Stimulated activated naive B cell treated with anti-CD40 and anti-IgM and Interleukin-4, amounts not matched to agents 10 μg/mL and 1 μg/mL and 100 μg/mL, for 72 hours (primary cell): ENCODE measurements at regions not wholly inside any gene's neighbourhood (a gene's known extent, or its start where the extent isn't known, plus 50 kb on each side); places are given as distances from the start of the nearest gene placed in this dataset.
"Not testable (repeated sequence)": the region's sequence is repeated elsewhere in the genome, so short reads cannot be mapped to it uniquely, and the experiment has no call there.

ENCODE experiments used
- ATAC-seq, 2 donors: fragments of 150-1000 bp; cut with Tn5 transposase; replicated peaks; 2 replicates each; pipeline ENCODE4 v1.10.0; 2021; ENCODE audit warnings: moderate library complexity in 1 of 2
- DNase-seq: peaks from one replicate; pipeline ENCODE4 v3.0.0; 2021
- H3K27ac Mint-ChIP-seq: one replicate; pipeline ENCODE4 v1.8.0; 2022; ENCODE audit warnings: mild to moderate bottlenecking, mixed read lengths
- H3K27me3 Mint-ChIP-seq, 2 donors: one replicate each; pipeline ENCODE4 v1.8.0; 2022; ENCODE audit warnings: mixed read lengths in 2 of 2
- H3K36me3 Mint-ChIP-seq, 2 donors: one replicate each; pipeline ENCODE4 v1.8.0; 2022; ENCODE audit warnings: mixed read lengths in 2 of 2, mild to moderate bottlenecking in 1 of 2
- H3K4me1 Mint-ChIP-seq, 2 donors: one replicate each; pipeline ENCODE4 v1.8.0; 2022; ENCODE audit warnings: mixed read lengths in 2 of 2, mild to moderate bottlenecking in 1 of 2
- H3K4me3 Mint-ChIP-seq, 2 donors: one replicate each; pipeline ENCODE4 v1.8.0; 2022; ENCODE audit warnings: mild to moderate bottlenecking in 2 of 2, mixed read lengths in 2 of 2, moderate library complexity in 1 of 2
- H3K9me3 Mint-ChIP-seq, 2 donors: one replicate each; pipeline ENCODE4 v1.8.0; 2022; ENCODE audit warnings: mixed read lengths in 2 of 2, mild to moderate bottlenecking in 1 of 2

GRCh38 chr13:68713394-68713793, 1394.2 kb upstream of the ATXN8OS start:
- Mint-ChIP-seq H3K27me3 (no peaks in the 10 kb centered on the region), H3K36me3 (no peaks in the 10 kb centered on the region), H3K27ac (no peak overlapping the region), H3K9me3 (no peaks in the 10 kb centered on the region), H3K4me1 (no peaks in the 10 kb centered on the region), H3K4me3 (no peak overlapping the region)
- ATAC-seq = no peak
- DNase-seq = no peak

GRCh38 chr13:68708336-68708908, 1399.2 kb upstream of the ATXN8OS start:
- no peak for ATAC-seq
- Mint-ChIP-seq H3K4me3 (no peak overlapping the region), H3K27me3 (no peaks in the 10 kb centered on the region)

GRCh38 chr13:68706044-68706443, 1401.6 kb upstream of the ATXN8OS start:
- H3K36me3 Mint-ChIP-seq, ATAC-seq, H3K27ac Mint-ChIP-seq, H3K9me3 Mint-ChIP-seq, DNase-seq, H3K4me1 Mint-ChIP-seq, H3K27me3 Mint-ChIP-seq, H3K4me3 Mint-ChIP-seq: not testable (repeated sequence)

More at GRCh38 chr13:68708336-68708908, 1399.2 kb upstream of the ATXN8OS start:
- H3K9me3 Mint-ChIP-seq = peaks cover 5 to 7% of the 10 kb centered on the region in 2 donors
- H3K4me1 Mint-ChIP-seq = no peaks in the 10 kb centered on the region
- no peak overlapping the region for H3K27ac Mint-ChIP-seq
- H3K36me3 Mint-ChIP-seq = no peaks in the 10 kb centered on the region
- DNase-seq = no peak

- no peak for DNase-seq
- H3K4me1 Mint-ChIP-seq = no peaks in the 10 kb centered on the region
Measured at GRCh38 chr13:68697551-68697950, 1410.1 kb upstream of the ATXN8OS start.

GRCh38 chr13:68696907-68697306, 1410.7 kb upstream of the ATXN8OS start:
- no peaks in the 10 kb centered on the region for H3K36me3 Mint-ChIP-seq
- no peaks in the 10 kb centered on the region for H3K27me3 Mint-ChIP-seq
- H3K4me3 Mint-ChIP-seq = no peak overlapping the region
- H3K4me1 Mint-ChIP-seq = no peaks in the 10 kb centered on the region
- H3K9me3 Mint-ChIP-seq = no peaks in the 10 kb centered on the region
- no peak for DNase-seq
- no peak overlapping the region for H3K27ac Mint-ChIP-seq
- ATAC-seq = no peak

More at GRCh38 chr13:68697551-68697950, 1410.1 kb upstream of the ATXN8OS start:
- no peaks in the 10 kb centered on the region for H3K9me3 Mint-ChIP-seq
- H3K27ac Mint-ChIP-seq = no peak overlapping the region
- ATAC-seq = no peak
- H3K36me3 Mint-ChIP-seq = no peaks in the 10 kb centered on the region
- H3K4me3 Mint-ChIP-seq = no peak overlapping the region
- no peaks in the 10 kb centered on the region for H3K27me3 Mint-ChIP-seq

- Mint-ChIP-seq H3K36me3 (no peaks in the 10 kb centered on the region), H3K27ac (no peak overlapping the region), H3K27me3 (no peaks in the 10 kb centered on the region), H3K4me1 (no peaks in the 10 kb centered on the region), H3K4me3 (no peak overlapping the region), H3K9me3 (no peaks in the 10 kb centered on the region)
- DNase-seq = no peak
- no peak for ATAC-seq
Measured at GRCh38 chr13:68692049-68692448, 1415.6 kb upstream of the ATXN8OS start.

- no peaks in the 10 kb centered on the region for H3K4me1 Mint-ChIP-seq
- no peak overlapping the region for H3K4me3 Mint-ChIP-seq
- no peak for ATAC-seq
- no peaks in the 10 kb centered on the region for H3K27me3 Mint-ChIP-seq
- no peak for DNase-seq
- no peaks in the 10 kb centered on the region for H3K9me3 Mint-ChIP-seq
- no peak overlapping the region for H3K27ac Mint-ChIP-seq
- no peaks in the 10 kb centered on the region for H3K36me3 Mint-ChIP-seq
Measured at GRCh38 chr13:68690567-68690966, 1417.1 kb upstream of the ATXN8OS start.

GRCh38 chr13:68676513-68677115, 1431.0 kb upstream of the ATXN8OS start:
- DNase-seq (no peak), ATAC-seq (no peak)
- no peak overlapping the region for H3K4me3 Mint-ChIP-seq
- no peaks in the 10 kb centered on the region for H3K27me3 Mint-ChIP-seq
- H3K36me3 Mint-ChIP-seq = no peaks in the 10 kb centered on the region
- no peak overlapping the region for H3K27ac Mint-ChIP-seq
- H3K4me1 Mint-ChIP-seq = no peaks in the 10 kb centered on the region
- peaks cover 0 to 4% of the 10 kb centered on the region in 2 donors for H3K9me3 Mint-ChIP-seq

- no peaks in the 10 kb centered on the region for H3K36me3 Mint-ChIP-seq
- no peak for DNase-seq
- no peak for ATAC-seq
- H3K4me3 Mint-ChIP-seq = no peak overlapping the region
- H3K27ac Mint-ChIP-seq = no peak overlapping the region
- no peaks in the 10 kb centered on the region for H3K4me1 Mint-ChIP-seq
- no peaks in the 10 kb centered on the region for H3K27me3 Mint-ChIP-seq
- peaks cover 0 to 4% of the 10 kb centered on the region in 2 donors for H3K9me3 Mint-ChIP-seq
Measured at GRCh38 chr13:68675209-68675608, 1432.4 kb upstream of the ATXN8OS start.

- no peak for DNase-seq
- H3K27me3 Mint-ChIP-seq = no peaks in the 10 kb centered on the region
- H3K4me3 Mint-ChIP-seq = no peak overlapping the region
- no peak for ATAC-seq
- H3K36me3 Mint-ChIP-seq = no peaks in the 10 kb centered on the region
- H3K9me3 Mint-ChIP-seq = peaks cover 0 to 2% of the 10 kb centered on the region in 2 donors
- H3K4me1 Mint-ChIP-seq = no peaks in the 10 kb centered on the region
- H3K27ac Mint-ChIP-seq = no peak overlapping the region
Measured at GRCh38 chr13:68667863-68668262, 1437.7 kb upstream of the PCDH9 start.

GRCh38 chr13:68666774-68667397, 1436.8 kb upstream of the PCDH9 start:
- Mint-ChIP-seq H3K27me3 (no peaks in the 10 kb centered on the region), H3K36me3 (no peaks in the 10 kb centered on the region), H3K27ac (no peak overlapping the region), H3K9me3 (peaks cover 0 to 2% of the 10 kb centered on the region in 2 donors), H3K4me3 (no peak overlapping the region), H3K4me1 (no peaks in the 10 kb centered on the region)
- DNase-seq (no peak), ATAC-seq (no peak)

GRCh38 chr13:68645814-68646213, 1415.7 kb upstream of the PCDH9 start:
- no peak overlapping the region for H3K27ac Mint-ChIP-seq
- H3K9me3 Mint-ChIP-seq = no peaks in the 10 kb centered on the region
- no peaks in the 10 kb centered on the region for H3K27me3 Mint-ChIP-seq
- no peaks in the 10 kb centered on the region for H3K36me3 Mint-ChIP-seq
- H3K4me1 Mint-ChIP-seq = no peaks in the 10 kb centered on the region
- no peak overlapping the region for H3K4me3 Mint-ChIP-seq
- DNase-seq (no peak), ATAC-seq (no peak)

- H3K4me3 Mint-ChIP-seq = no peak overlapping the region
- DNase-seq = no peak
- no peak overlapping the region for H3K27ac Mint-ChIP-seq
- ATAC-seq = no peak
- no peaks in the 10 kb centered on the region for H3K4me1 Mint-ChIP-seq
- no peaks in the 10 kb centered on the region for H3K9me3 Mint-ChIP-seq
- H3K27me3 Mint-ChIP-seq = no peaks in the 10 kb centered on the region
- no peaks in the 10 kb centered on the region for H3K36me3 Mint-ChIP-seq
Measured at GRCh38 chr13:68644611-68645010, 1414.5 kb upstream of the PCDH9 start.

- no peak for DNase-seq
- Mint-ChIP-seq H3K4me1 (no peaks in the 10 kb centered on the region), H3K4me3 (no peak overlapping the region), H3K27ac (no peak overlapping the region), H3K9me3 (peaks cover 1 to 5% of the 10 kb centered on the region in 2 donors), H3K27me3 (no peaks in the 10 kb centered on the region), H3K36me3 (no peaks in the 10 kb centered on the region)
- no peak for ATAC-seq
Measured at GRCh38 chr13:68636784-68637183, 1406.6 kb upstream of the PCDH9 start.

GRCh38 chr13:68628994-68629393, 1398.9 kb upstream of the PCDH9 start:
- Mint-ChIP-seq H3K9me3 (peaks cover 0 to 5% of the 10 kb centered on the region in 2 donors), H3K27me3 (no peaks in the 10 kb centered on the region), H3K4me3 (no peak overlapping the region), H3K27ac (no peak overlapping the region), H3K36me3 (no peaks in the 10 kb centered on the region), H3K4me1 (no peaks in the 10 kb centered on the region)
- DNase-seq = no peak
- no peak for ATAC-seq
